ENCODE measurements at regions not wholly inside any gene's neighbourhood (a gene's known extent, or its start where the extent isn't known, plus 50 kb on each side); places are given as distances from the start of the nearest gene placed in this dataset.

- no peaks in the 10 kb centered on the region for H3K36me3 Mint-ChIP-seq (ENCODE audit: low read depth)
- ChIA-PET CTCF (no interaction called here), POLR2A (no interaction called here)
- no peak overlapping the region for H3K27ac Mint-ChIP-seq
- TF ChIP-seq CTCF (IDR thresholded peaks at IDR 0.05): no peak
- no peak for ATAC-seq
- intact Hi-C loops (cut with micrococcal nuclease): no loop called here
- no peak overlapping the region for H3K4me3 Mint-ChIP-seq
- H3K4me1 Mint-ChIP-seq (ENCODE audit: low read depth): no peaks in the 10 kb centered on the region
- no peaks in the 10 kb centered on the region for H3K9me3 Mint-ChIP-seq
- no peak for DNase-seq
- no peaks in the 10 kb centered on the region for H3K27me3 Mint-ChIP-seq
These were observed 225.1 kb downstream of the DIO2 start for GRCh38 chr14:79986251-79986650.

GRCh38 chr14:79972230-79972629, 239.1 kb downstream of the DIO2 start:
- TF ChIP-seq CTCF (IDR thresholded peaks at IDR 0.05): no peak
- H3K27ac Mint-ChIP-seq: no peak overlapping the region
- DNase-seq (no peak), ATAC-seq (no peak)
- POLR2A ChIA-PET: no interaction called here
- no peaks in the 10 kb centered on the region for H3K36me3 Mint-ChIP-seq (ENCODE audit: low read depth)
- no peaks in the 10 kb centered on the region for H3K9me3 Mint-ChIP-seq
- H3K27me3 Mint-ChIP-seq: no peaks in the 10 kb centered on the region
- no peak overlapping the region for H3K4me3 Mint-ChIP-seq
- CTCF ChIA-PET: no interaction called here
- intact Hi-C loops (cut with micrococcal nuclease): no loop called here
- H3K4me1 Mint-ChIP-seq (ENCODE audit: low read depth): no peaks in the 10 kb centered on the region

GRCh38 chr14:79971330-79971729, 240.0 kb downstream of the DIO2 start:
- no peaks in the 10 kb centered on the region for H3K27me3 Mint-ChIP-seq
- ChIA-PET CTCF (no interaction called here), POLR2A (no interaction called here)
- intact Hi-C loops (cut with micrococcal nuclease): no loop called here
- no peak overlapping the region for H3K27ac Mint-ChIP-seq
- H3K4me1 Mint-ChIP-seq (ENCODE audit: low read depth): no peaks in the 10 kb centered on the region
- DNase-seq: no peak
- H3K9me3 Mint-ChIP-seq: no peaks in the 10 kb centered on the region
- no peak for TF ChIP-seq CTCF (IDR thresholded peaks at IDR 0.05)
- ATAC-seq: no peak
- H3K36me3 Mint-ChIP-seq (ENCODE audit: low read depth): no peaks in the 10 kb centered on the region
- no peak overlapping the region for H3K4me3 Mint-ChIP-seq

- H3K4me3 Mint-ChIP-seq: no peak overlapping the region
- no peak overlapping the region for H3K27ac Mint-ChIP-seq
- POLR2A ChIA-PET: no interaction called here
- no peak for ATAC-seq
- CTCF ChIA-PET: no interaction called here
- H3K9me3 Mint-ChIP-seq: no peaks in the 10 kb centered on the region
- no peaks in the 10 kb centered on the region for H3K27me3 Mint-ChIP-seq
- intact Hi-C loops (cut with micrococcal nuclease): no loop called here
- no peak for DNase-seq
- no peak for TF ChIP-seq CTCF (IDR thresholded peaks at IDR 0.05)
- no peaks in the 10 kb centered on the region for H3K36me3 Mint-ChIP-seq (ENCODE audit: low read depth)
- no peaks in the 10 kb centered on the region for H3K4me1 Mint-ChIP-seq (ENCODE audit: low read depth)
These were observed 243.9 kb downstream of the DIO2 start for GRCh38 chr14:79967453-79967852.

- no peak for DNase-seq
- no peaks in the 10 kb centered on the region for H3K36me3 Mint-ChIP-seq (ENCODE audit: low read depth)
- no peak for ATAC-seq
- no peaks in the 10 kb centered on the region for H3K4me1 Mint-ChIP-seq (ENCODE audit: low read depth)
- CTCF ChIA-PET: no interaction called here
- no peak overlapping the region for H3K4me3 Mint-ChIP-seq
- H3K27me3 Mint-ChIP-seq: no peaks in the 10 kb centered on the region
- intact Hi-C loops (cut with micrococcal nuclease): no loop called here
- no peak for TF ChIP-seq CTCF (IDR thresholded peaks at IDR 0.05)
- no peaks in the 10 kb centered on the region for H3K9me3 Mint-ChIP-seq
- POLR2A ChIA-PET: no interaction called here
- no peak overlapping the region for H3K27ac Mint-ChIP-seq
These were observed 244.3 kb downstream of the DIO2 start for GRCh38 chr14:79967001-79967400.

Data from activated CD8-positive, alpha-beta T cell treated with anti-CD3 and anti-CD28 coated beads for 36 hours (primary cell).